Psoas muscle (tissue), 7 donors: ENCODE measurements at regions not wholly inside any gene's neighbourhood (a gene's known extent, or its start where the extent isn't known, plus 50 kb on each side); places are given as distances from the start of the nearest gene placed in this dataset.

Source experiments
- ATAC-seq, 4 donors: fragments of 200-7000 bp; cut with Tn5 transposase; one replicate each; pipeline ENCODE4 v1.9.1; 2020; ENCODE audit warnings: moderate library complexity in 3 of 4, mild to moderate bottlenecking in 2 of 4
- DNase-seq, 2 donors: peaks; one replicate each; pipeline ENCODE4 v3.0.0-alpha.2; 2020
- H3K27ac ChIP-seq: fragments of 200-600 bp; one replicate; pipeline ENCODE4 v1.8.0; 2022
- H3K27me3 ChIP-seq, 3 donors: fragments of 200-600 bp in 1 of 3; one replicate each; pipeline versions ENCODE4 v1.6.1 to v1.8.0; 2013 to 2022; ENCODE audit warnings: low read length in 2 of 3, mild to moderate bottlenecking in 2 of 3, moderate library complexity in 1 of 3; ENCODE audit not compliant: insufficient read depth in 3 of 3
- H3K36me3 ChIP-seq, 2 donors: fragments of 200-600 bp in 1 of 2; one replicate each; pipeline versions ENCODE4 v1.6.1 to v1.8.0; 2013 to 2022; ENCODE audit warnings: low read depth in 1 of 2, mild to moderate bottlenecking in 1 of 2, moderate library complexity in 1 of 2; ENCODE audit not compliant: insufficient read depth in 1 of 2
- H3K4me1 ChIP-seq: fragments of 200-600 bp; one replicate; pipeline ENCODE4 v1.8.0; 2022
- H3K4me3 ChIP-seq: fragments of 200-600 bp; one replicate; pipeline ENCODE4 v1.8.0; 2022; ENCODE audit warnings: mild to moderate bottlenecking
- H3K9me3 ChIP-seq: fragments of 200-600 bp; one replicate; pipeline ENCODE4 v1.8.0; 2022
- CTCF ChIP-seq: fragments of 200-600 bp; IDR thresholded peaks from one replicate; pipeline ENCODE4 v1.8.0; 2022; ENCODE audit warnings: antibody characterized with exemption
- WGBS, 3 donors: extraction: QIAGEN DNeasy Blood & Tissue Kit; methylation state at CpG; one replicate each; pipeline versions ENCODE4 v1.1.6 to v1.1.7; 2013; 5-methylcytosine and 5-hydroxymethylcytosine counted together
- intact Hi-C, 2 donors: fragments of 100-400 bp; cut with DNase I; formaldehyde crosslinking; loops; one replicate each; pipeline versions ENCODE4 v1.11.0 to v1.14.2; 2022
- donor health status: healthy with polysubstance abuse.
- donor health status: DM: no; HTN: no; CAD: no; lungs with moderate emphysema.
- donor health status: Bipolar disorder and iron deficiency.
- donor health status: healthy.
- donor health status: DM: yes; HTN: yes; CAD: no.
- donor health status: DM: no; HTN: no; CAD: no.
- donor health status: DM: yes; HTN: yes; CAD: no.

DNA sequence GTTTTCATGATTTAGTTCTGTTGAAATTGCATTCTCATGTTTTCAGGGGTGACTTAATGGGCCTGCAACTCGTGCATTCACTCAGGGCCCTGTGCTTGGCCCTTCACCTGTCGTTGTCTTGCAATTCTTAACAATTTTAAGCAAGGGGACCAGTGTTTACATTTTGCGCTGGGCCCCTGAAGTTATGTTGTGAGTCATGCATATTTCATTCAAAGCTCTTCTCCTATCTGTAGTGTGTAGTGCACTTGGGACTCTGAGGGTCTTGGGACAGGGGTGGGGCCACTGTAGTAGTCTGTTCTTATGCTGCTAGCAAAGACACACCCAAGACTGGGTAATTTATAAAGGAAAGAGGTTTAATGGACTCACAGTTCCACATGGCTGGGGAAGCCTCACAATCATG, 211.2 kb upstream of the RXFP2 start:
- no peak for TF ChIP-seq CTCF
- 67 to 77% (median 72%) methylated on average over 3 of the region's 3 CpGs for WGBS, 3 donors
- no peaks in the 10 kb centered on the region for H3K36me3 ChIP-seq
- H3K4me3 ChIP-seq, result no peak overlapping the region
- no peaks in the 10 kb centered on the region for H3K9me3 ChIP-seq
- intact Hi-C loops, result no loop called here
- H3K4me1 ChIP-seq, result no peaks in the 10 kb centered on the region
- DNase-seq, result no peak
- H3K27ac ChIP-seq, result no peak overlapping the region
- ATAC-seq, result no peak
- no peaks in the 10 kb centered on the region for H3K27me3 ChIP-seq

- no peak overlapping the region for H3K27ac ChIP-seq
- H3K4me1 ChIP-seq, result no peaks in the 10 kb centered on the region
- no peak for TF ChIP-seq CTCF
- no peaks in the 10 kb centered on the region for H3K27me3 ChIP-seq
- no peaks in the 10 kb centered on the region for H3K36me3 ChIP-seq
- intact Hi-C loops, result no loop called here
- 54 to 79% (median 71%) methylated on average over 1 of the region's 1 CpG for WGBS, 3 donors
- no peak overlapping the region for H3K4me3 ChIP-seq
- DNase-seq, result no peak
- no peak for ATAC-seq
- H3K9me3 ChIP-seq, result no peaks in the 10 kb centered on the region
These were observed 210.6 kb upstream of the RXFP2 start for GRCh38 chr13:31528758-31529157.

DNA sequence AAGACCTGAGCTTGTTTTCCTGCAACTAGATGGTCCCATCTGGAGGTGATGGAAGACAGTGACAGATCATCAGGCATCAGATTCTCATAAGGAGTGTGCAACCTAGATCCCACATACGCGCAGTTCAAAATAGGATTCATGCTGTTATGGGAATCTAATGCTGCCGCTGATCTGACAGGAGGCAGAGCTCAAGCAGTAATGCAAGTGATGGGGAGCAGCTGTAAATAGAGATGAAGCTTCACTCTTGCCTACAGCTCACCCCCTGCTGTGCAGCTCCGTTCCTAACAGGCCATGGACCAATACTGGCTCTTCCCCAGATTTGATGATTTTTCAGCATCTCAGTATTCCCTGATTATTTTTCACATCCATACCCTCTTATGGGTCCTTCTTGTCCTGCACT, 208.4 kb upstream of the RXFP2 start:
- Histone ChIP-seq H3K9me3 (no peaks in the 10 kb centered on the region), H3K4me3 (no peak overlapping the region), H3K36me3 (no peaks in the 10 kb centered on the region), H3K27me3 (no peaks in the 10 kb centered on the region), H3K4me1 (no peaks in the 10 kb centered on the region), H3K27ac (no peak overlapping the region)
- 72 to 84% (median 80%) methylated on average over 4 of the region's 4 CpGs for WGBS, 3 donors
- ATAC-seq (no peak), DNase-seq (no peak)
- no peak for TF ChIP-seq CTCF
- intact Hi-C loops, result no loop called here

DNA sequence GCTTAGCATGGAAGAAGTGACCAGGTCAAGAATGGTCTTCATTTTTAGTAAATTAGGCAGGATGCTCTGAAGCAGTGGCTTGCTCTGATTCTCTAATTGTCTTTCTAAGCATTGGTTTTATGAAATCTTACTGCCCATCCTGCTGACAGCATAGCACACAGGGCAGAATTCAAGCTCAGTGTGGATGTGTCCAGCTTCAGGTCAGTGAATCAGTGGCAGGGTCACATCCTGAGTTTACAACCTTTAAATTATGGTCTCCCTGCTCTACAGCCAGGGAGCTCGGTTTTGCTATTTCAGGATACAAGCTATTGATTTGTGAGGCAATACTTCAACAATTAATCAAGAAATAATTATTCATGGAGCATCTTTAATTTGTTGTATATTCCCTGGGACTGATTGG, 202.3 kb upstream of the RXFP2 start:
- ATAC-seq, result no peak
- no peaks in the 10 kb centered on the region for H3K4me1 ChIP-seq
- H3K27ac ChIP-seq, result no peak overlapping the region
- DNase-seq, result no peak
- H3K27me3 ChIP-seq, result no peaks in the 10 kb centered on the region
- no peak for TF ChIP-seq CTCF
- H3K9me3 ChIP-seq, result no peaks in the 10 kb centered on the region
- intact Hi-C loops, result no loop called here
- WGBS, 3 donors, result 38 to 42% (median 42%) methylated on average over 1 of the region's 1 CpG
- no peaks in the 10 kb centered on the region for H3K36me3 ChIP-seq
- H3K4me3 ChIP-seq, result no peak overlapping the region
